Calu3 (cell line): ENCODE measurements at regions not wholly inside any gene's neighbourhood (a gene's known extent, or its start where the extent isn't known, plus 50 kb on each side); places are given as distances from the start of the nearest gene placed in this dataset.
"Not testable (repeated sequence)": the region's sequence is repeated elsewhere in the genome, so short reads cannot be mapped to it uniquely, and the experiment has no call there.

Experiments used
- BruUV-seq: library from RNA; stranded (reverse); fragments of 400-500 nt; replicated peaks from 2 replicates; lab custom pipeline; 2021; lab: Mats Ljungman, UMichigan
- CTCF ChIA-PET: fragments of 300-600 bp; sonication (Branson Sonifier 250); formaldehyde crosslinking; loops from one replicate; lab custom pipeline; 2022; ENCODE audit warnings: antibody characterized with exemption; lab: Charles Lee
- DNase-seq: peaks from one replicate; pipeline ENCODE4 v3.0.0; 2022
- H3K27ac Mint-ChIP-seq: one replicate; pipeline ENCODE4 v1.8.0; 2022; ENCODE audit warnings: mixed read lengths; ENCODE audit not compliant: unreplicated experiment
- H3K27me3 Mint-ChIP-seq: one replicate; pipeline ENCODE4 v1.8.0; 2022; ENCODE audit warnings: mixed read lengths; ENCODE audit not compliant: unreplicated experiment
- H3K36me3 Mint-ChIP-seq: one replicate; pipeline ENCODE4 v1.8.0; 2022; ENCODE audit warnings: mild to moderate bottlenecking, moderate library complexity, mixed read lengths; ENCODE audit not compliant: insufficient read depth, unreplicated experiment
- H3K4me1 Mint-ChIP-seq: one replicate; pipeline ENCODE4 v1.8.0; 2022; ENCODE audit warnings: mild to moderate bottlenecking, low read depth, mixed read lengths; ENCODE audit not compliant: unreplicated experiment
- H3K4me3 Mint-ChIP-seq: one replicate; pipeline ENCODE4 v1.8.0; 2022; ENCODE audit warnings: mild to moderate bottlenecking, low read depth, moderate library complexity, mixed read lengths; ENCODE audit not compliant: unreplicated experiment
- H3K9me3 Mint-ChIP-seq: one replicate; pipeline ENCODE4 v1.8.0; 2022; ENCODE audit warnings: low read depth, mixed read lengths; ENCODE audit not compliant: unreplicated experiment
- CTCF ChIP-seq: fragments of 200-600 bp; IDR thresholded peaks from one replicate; pipeline ENCODE4 v1.8.0; 2022; ENCODE audit warnings: antibody characterized with exemption; ENCODE audit not compliant: unreplicated experiment
- intact Hi-C: fragments of 100-400 bp; cut with micrococcal nuclease; formaldehyde crosslinking; loops from one replicate; pipeline ENCODE4 v1.10.0; 2022; ENCODE audit not compliant: unreplicated experiment

- Mint-ChIP-seq H3K27me3 (peaks cover 48% of the 10 kb centered on the region), H3K27ac (no peak overlapping the region), H3K36me3 (no peaks in the 10 kb centered on the region), H3K4me3 (no peak overlapping the region), H3K9me3 (no peaks in the 10 kb centered on the region), H3K4me1 (no peaks in the 10 kb centered on the region)
- TF ChIP-seq CTCF, result no peak
- CTCF ChIA-PET, result no interaction called here
- intact Hi-C loops, result no loop called here
- DNase-seq, result no peak
- BruUV-seq, result no TSS peak
These were observed 323.0 kb downstream of the OMA1 start for GRCh38 chr1:58223522-58223921.

GRCh38 chr1:58220836-58221472 lies 325.6 kb downstream of the OMA1 start:
- Mint-ChIP-seq H3K9me3 (no peaks in the 10 kb centered on the region), H3K36me3 (no peaks in the 10 kb centered on the region), H3K4me3 (no peak overlapping the region), H3K27me3 (peaks cover 48% of the 10 kb centered on the region), H3K27ac (no peak overlapping the region), H3K4me1 (no peaks in the 10 kb centered on the region)
- CTCF ChIA-PET, result interaction anchor here (0.6 to 0.7 kb wide), 4 partner anchors 57 to 598 kb away, joined by 3 to 7 read pairs (median 4); no protein-coding TSS in a partner anchor
- no peak for DNase-seq
- no TSS peak for BruUV-seq
- no peak for TF ChIP-seq CTCF
- intact Hi-C loops, result no loop called here

DNA sequence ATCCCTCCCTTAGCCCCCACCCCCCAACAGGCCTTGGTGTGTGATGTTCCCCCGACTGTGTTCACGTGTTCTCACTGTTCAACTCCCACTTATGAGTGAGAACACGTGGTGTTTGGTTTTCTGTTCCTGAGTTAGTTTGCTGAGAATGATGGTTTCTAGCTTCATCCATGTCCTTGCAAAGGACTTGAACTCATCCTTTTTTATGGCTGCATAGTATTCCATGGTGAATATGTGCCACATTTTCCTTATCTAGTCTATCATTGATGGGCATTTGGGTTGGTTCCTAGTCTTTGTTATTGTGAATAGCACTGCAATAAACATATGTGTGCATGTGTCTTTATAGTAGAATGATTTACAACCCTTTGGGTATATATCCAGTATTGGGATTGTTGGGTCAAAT lies 330.4 kb downstream of the OMA1 start:
- H3K9me3 Mint-ChIP-seq, H3K36me3 Mint-ChIP-seq, intact Hi-C loops, H3K4me1 Mint-ChIP-seq, CTCF ChIA-PET, BruUV-seq, H3K4me3 Mint-ChIP-seq, H3K27ac Mint-ChIP-seq, DNase-seq: not testable (repeated sequence)
- peaks cover 53% of the 10 kb centered on the region for H3K27me3 Mint-ChIP-seq

DNA sequence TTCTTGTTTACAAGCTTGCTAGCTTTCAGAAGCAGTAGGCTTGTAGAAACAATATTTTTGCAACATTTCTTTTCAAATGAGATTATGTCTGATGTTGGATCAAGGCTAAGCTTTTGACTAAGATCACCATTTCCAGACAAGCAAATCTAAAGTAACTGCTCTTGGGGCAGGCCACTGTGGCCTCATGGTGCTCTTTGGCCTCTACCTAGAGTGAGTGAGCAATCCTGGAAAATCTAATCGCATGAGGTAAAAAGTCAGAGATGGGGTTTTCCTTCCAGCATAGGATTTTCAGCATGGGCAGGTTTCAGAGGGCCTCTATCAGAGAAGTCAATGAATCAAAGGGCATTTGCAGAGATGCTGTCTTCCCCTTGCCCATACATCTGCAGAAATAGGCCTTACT lies 331.9 kb downstream of the OMA1 start:
- CTCF ChIA-PET, result no interaction called here
- no peaks in the 10 kb centered on the region for H3K9me3 Mint-ChIP-seq
- BruUV-seq, result no TSS peak
- no peak for TF ChIP-seq CTCF
- no peak overlapping the region for H3K27ac Mint-ChIP-seq
- DNase-seq, result no peak
- H3K4me3 Mint-ChIP-seq, result no peak overlapping the region
- H3K36me3 Mint-ChIP-seq, result no peaks in the 10 kb centered on the region
- H3K27me3 Mint-ChIP-seq, result peaks cover 59% of the 10 kb centered on the region
- H3K4me1 Mint-ChIP-seq, result no peaks in the 10 kb centered on the region
- intact Hi-C loops, result no loop called here

- no peak for TF ChIP-seq CTCF
- BruUV-seq, result no TSS peak
- Mint-ChIP-seq H3K4me1 (no peaks in the 10 kb centered on the region), H3K27me3 (peaks cover 53% of the 10 kb centered on the region), H3K4me3 (no peak overlapping the region), H3K9me3 (no peaks in the 10 kb centered on the region), H3K36me3 (no peaks in the 10 kb centered on the region), H3K27ac (no peak overlapping the region)
- intact Hi-C loops, result no loop called here
- DNase-seq, result no peak
- CTCF ChIA-PET, result no interaction called here
These were observed 334.7 kb downstream of the OMA1 start for GRCh38 chr1:58211869-58212268.
